ENCODE measurements at regions not wholly inside any gene's neighbourhood (a gene's known extent, or its start where the extent isn't known, plus 50 kb on each side); places are given as distances from the start of the nearest gene placed in this dataset.
"Not testable (repeated sequence)": the region's sequence is repeated elsewhere in the genome, so short reads cannot be mapped to it uniquely, and the experiment has no call there.

DNA sequence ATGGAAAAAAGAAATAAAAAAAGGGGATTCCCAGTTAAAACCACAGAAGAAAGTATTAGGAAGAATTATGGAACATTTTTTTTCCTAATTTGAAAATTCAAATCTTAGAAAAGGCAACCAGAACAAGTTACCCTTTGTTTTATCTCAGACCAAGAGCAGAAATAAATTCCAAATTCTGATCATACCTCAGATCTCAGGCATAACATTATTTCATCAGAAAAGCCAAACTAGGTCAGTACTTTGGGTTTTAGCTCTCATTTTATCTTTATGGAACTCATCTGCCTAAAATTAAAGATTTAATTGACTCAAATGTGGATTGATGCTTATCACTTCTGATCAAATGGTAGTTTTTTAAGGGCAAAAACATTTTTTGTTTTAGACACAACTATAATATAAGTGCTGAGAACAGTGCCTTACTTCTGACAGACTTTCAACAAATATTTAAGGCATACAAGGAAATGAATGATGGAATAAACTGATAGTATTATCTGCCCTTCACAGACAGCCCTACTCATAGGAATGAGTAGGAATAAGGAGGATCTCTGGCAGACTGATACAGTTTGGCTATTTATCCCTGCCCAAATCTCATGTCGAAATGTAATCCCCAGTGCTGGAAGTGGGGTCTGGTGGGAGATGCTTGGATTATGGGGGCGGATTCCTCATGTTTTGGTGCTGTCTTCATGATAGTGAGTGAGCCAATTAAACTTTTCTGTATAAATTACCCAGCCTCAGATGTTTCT is 245.3 kb upstream of the PITX2 start:
- H3K27ac ChIP-seq (ENCODE audit: low read depth in 2 of 2, low read length in 1 of 2), result no peak overlapping the region
- 71 to 75% methylated on average over 2 of the region's 2 CpGs for WGBS, 2 donors
- H3K36me3 ChIP-seq (ENCODE audit: control insufficient read depth in 2 of 2, insufficient read depth in 2 of 2, low read length in 1 of 2), result no peaks in the 10 kb centered on the region
- H3K9me3 ChIP-seq (ENCODE audit: control insufficient read depth in 2 of 2, insufficient read depth in 1 of 2, low read depth in 1 of 2, low read length in 1 of 2), result no peaks in the 10 kb centered on the region
- H3K4me3 ChIP-seq (ENCODE audit: low read depth in 1 of 2, low read length in 2 of 2), result no peak overlapping the region
- no peaks in the 10 kb centered on the region for H3K4me1 ChIP-seq (ENCODE audit: control insufficient read depth in 2 of 2, insufficient read depth in 2 of 2, low read length in 1 of 2)
- no peaks in the 10 kb centered on the region for H3K27me3 ChIP-seq (ENCODE audit: control insufficient read depth in 1 of 2, insufficient read depth in 2 of 2, low read length in 2 of 2)

DNA sequence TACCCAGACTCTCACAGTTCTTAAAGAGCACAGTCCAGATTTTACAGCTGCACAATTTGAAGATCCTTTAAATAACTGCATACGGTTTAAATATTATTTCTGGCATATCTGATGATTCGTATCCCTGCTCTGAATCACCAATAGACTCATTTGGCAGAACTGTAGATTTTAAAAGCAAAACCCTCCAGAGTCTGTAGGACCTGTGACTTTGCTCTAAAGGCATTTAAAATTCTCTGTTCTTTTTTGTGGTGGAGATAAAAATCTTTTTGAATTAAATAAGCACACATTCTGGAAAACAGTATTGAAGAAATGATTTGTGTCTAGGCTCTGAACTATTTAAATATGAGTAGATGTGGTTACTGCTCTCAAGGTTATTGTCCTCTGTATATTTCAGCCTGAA is 246.2 kb upstream of the PITX2 start:
- Histone ChIP-seq H3K36me3 (ENCODE audit: control insufficient read depth in 2 of 2, insufficient read depth in 2 of 2, low read length in 1 of 2) (no peaks in the 10 kb centered on the region), H3K27ac (ENCODE audit: low read depth in 2 of 2, low read length in 1 of 2) (no peak overlapping the region), H3K4me1 (ENCODE audit: control insufficient read depth in 2 of 2, insufficient read depth in 2 of 2, low read length in 1 of 2) (no peaks in the 10 kb centered on the region), H3K27me3 (ENCODE audit: control insufficient read depth in 1 of 2, insufficient read depth in 2 of 2, low read length in 2 of 2) (no peaks in the 10 kb centered on the region), H3K9me3 (ENCODE audit: control insufficient read depth in 2 of 2, insufficient read depth in 1 of 2, low read depth in 1 of 2, low read length in 1 of 2) (no peaks in the 10 kb centered on the region), H3K4me3 (ENCODE audit: low read depth in 1 of 2, low read length in 2 of 2) (no peak overlapping the region)
- 28 to 30% methylated on average over 2 of the region's 2 CpGs for WGBS, 2 donors

DNA sequence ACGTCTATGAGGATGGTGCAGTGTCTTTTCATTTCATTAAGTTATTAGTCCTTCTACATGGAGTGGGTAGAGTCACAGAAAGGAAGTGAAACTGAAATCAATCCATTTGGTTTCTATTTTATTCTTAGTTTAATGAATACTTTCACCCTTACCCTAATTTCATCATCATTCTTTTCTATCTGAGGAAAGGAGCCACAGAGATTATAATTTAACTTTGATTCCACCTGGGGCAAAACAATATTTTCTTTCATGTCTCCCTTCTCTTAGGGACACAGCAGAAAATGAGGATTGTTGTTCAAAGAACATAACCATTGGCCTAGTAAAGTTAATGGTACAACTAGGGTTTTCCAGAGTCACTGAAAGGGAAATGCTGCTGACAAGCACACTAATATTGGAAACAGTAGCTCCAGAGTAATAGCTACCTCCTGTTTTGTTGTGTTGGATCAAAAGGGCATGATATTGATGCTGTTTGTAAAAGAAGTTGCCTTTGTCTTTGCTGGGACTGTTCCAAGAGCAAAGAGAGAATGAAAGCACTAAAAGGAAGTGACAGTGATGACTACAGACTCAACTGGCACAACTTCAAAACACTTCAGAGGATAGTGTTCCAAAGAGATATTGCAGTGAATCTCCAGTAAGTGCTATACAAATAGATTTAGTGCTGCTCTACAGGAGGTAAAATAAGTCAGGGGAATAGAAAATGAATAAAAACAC is 247.1 kb upstream of the PITX2 start:
- H3K4me3 ChIP-seq (ENCODE audit: low read depth in 1 of 2, low read length in 2 of 2), result no peak overlapping the region
- H3K4me1 ChIP-seq (ENCODE audit: control insufficient read depth in 2 of 2, insufficient read depth in 2 of 2, low read length in 1 of 2), result no peaks in the 10 kb centered on the region
- WGBS, 2 donors, result 52 to 60% methylated on average over 1 of the region's 1 CpG
- H3K36me3 ChIP-seq (ENCODE audit: control insufficient read depth in 2 of 2, insufficient read depth in 2 of 2, low read length in 1 of 2), result no peaks in the 10 kb centered on the region
- H3K9me3 ChIP-seq (ENCODE audit: control insufficient read depth in 2 of 2, insufficient read depth in 1 of 2, low read depth in 1 of 2, low read length in 1 of 2), result no peaks in the 10 kb centered on the region
- no peaks in the 10 kb centered on the region for H3K27me3 ChIP-seq (ENCODE audit: control insufficient read depth in 1 of 2, insufficient read depth in 2 of 2, low read length in 2 of 2)
- no peak overlapping the region for H3K27ac ChIP-seq (ENCODE audit: low read depth in 2 of 2, low read length in 1 of 2)

GRCh38 chr4:110876214-110876613 is 253.3 kb upstream of the PITX2 start:
- not testable (repeated sequence) for H3K9me3 ChIP-seq (ENCODE audit: control insufficient read depth in 2 of 2, insufficient read depth in 1 of 2, low read depth in 1 of 2, low read length in 1 of 2); H3K27ac ChIP-seq (ENCODE audit: low read depth in 2 of 2, low read length in 1 of 2); H3K4me1 ChIP-seq (ENCODE audit: control insufficient read depth in 2 of 2, insufficient read depth in 2 of 2, low read length in 1 of 2); H3K36me3 ChIP-seq (ENCODE audit: control insufficient read depth in 2 of 2, insufficient read depth in 2 of 2, low read length in 1 of 2); H3K27me3 ChIP-seq (ENCODE audit: control insufficient read depth in 1 of 2, insufficient read depth in 2 of 2, low read length in 2 of 2); H3K4me3 ChIP-seq (ENCODE audit: low read depth in 1 of 2, low read length in 2 of 2)
- 75 to 87% methylated on average over 17 of the region's 18 CpGs for WGBS, 2 donors

GRCh38 chr4:110876866-110877265 is 254.0 kb upstream of the PITX2 start:
- no peak overlapping the region for H3K27ac ChIP-seq (ENCODE audit: low read depth in 2 of 2, low read length in 1 of 2)
- no peak overlapping the region for H3K4me3 ChIP-seq (ENCODE audit: low read depth in 1 of 2, low read length in 2 of 2)
- H3K27me3 ChIP-seq (ENCODE audit: control insufficient read depth in 1 of 2, insufficient read depth in 2 of 2, low read length in 2 of 2), result no peaks in the 10 kb centered on the region
- H3K4me1 ChIP-seq (ENCODE audit: control insufficient read depth in 2 of 2, insufficient read depth in 2 of 2, low read length in 1 of 2), result no peaks in the 10 kb centered on the region
- no peaks in the 10 kb centered on the region for H3K36me3 ChIP-seq (ENCODE audit: control insufficient read depth in 2 of 2, insufficient read depth in 2 of 2, low read length in 1 of 2)
- WGBS, 2 donors, result 64 to 83% methylated on average over 1 of the region's 1 CpG
- H3K9me3 ChIP-seq (ENCODE audit: control insufficient read depth in 2 of 2, insufficient read depth in 1 of 2, low read depth in 1 of 2, low read length in 1 of 2), result no peaks in the 10 kb centered on the region

- H3K27ac ChIP-seq (ENCODE audit: low read depth in 2 of 2, low read length in 1 of 2), result no peak overlapping the region
- no peaks in the 10 kb centered on the region for H3K36me3 ChIP-seq (ENCODE audit: control insufficient read depth in 2 of 2, insufficient read depth in 2 of 2, low read length in 1 of 2)
- H3K4me3 ChIP-seq (ENCODE audit: low read depth in 1 of 2, low read length in 2 of 2), result no peak overlapping the region
- no peaks in the 10 kb centered on the region for H3K27me3 ChIP-seq (ENCODE audit: control insufficient read depth in 1 of 2, insufficient read depth in 2 of 2, low read length in 2 of 2)
- H3K4me1 ChIP-seq (ENCODE audit: control insufficient read depth in 2 of 2, insufficient read depth in 2 of 2, low read length in 1 of 2), result no peaks in the 10 kb centered on the region
- no peaks in the 10 kb centered on the region for H3K9me3 ChIP-seq (ENCODE audit: control insufficient read depth in 2 of 2, insufficient read depth in 1 of 2, low read depth in 1 of 2, low read length in 1 of 2)
- WGBS, 2 donors, result 63 to 77% methylated on average over 2 of the region's 2 CpGs
These were observed 255.0 kb upstream of the PITX2 start for GRCh38 chr4:110877778-110878370.

DNA sequence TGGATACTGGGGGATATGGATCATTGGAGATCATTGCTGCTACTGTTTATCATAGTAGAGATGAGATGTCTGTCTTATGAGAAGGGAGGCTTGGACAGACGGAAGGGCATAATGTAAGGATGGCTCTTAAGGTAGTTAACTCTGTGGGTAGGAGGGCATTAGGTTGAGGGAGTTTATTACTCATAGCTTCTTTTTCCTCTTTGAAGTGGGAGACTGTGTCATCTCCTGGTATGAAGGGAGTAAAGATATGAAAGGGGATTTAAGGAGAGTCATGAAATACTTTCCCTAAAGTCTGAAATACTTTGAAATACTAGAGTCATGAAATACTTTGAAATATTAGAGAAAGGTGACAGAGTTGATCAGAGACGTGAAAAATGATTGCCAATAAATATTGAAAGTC is 255.5 kb upstream of the PITX2 start:
- Histone ChIP-seq H3K4me3 (ENCODE audit: low read depth in 1 of 2, low read length in 2 of 2) (no peak overlapping the region), H3K27ac (ENCODE audit: low read depth in 2 of 2, low read length in 1 of 2) (no peak overlapping the region), H3K4me1 (ENCODE audit: control insufficient read depth in 2 of 2, insufficient read depth in 2 of 2, low read length in 1 of 2) (no peaks in the 10 kb centered on the region), H3K36me3 (ENCODE audit: control insufficient read depth in 2 of 2, insufficient read depth in 2 of 2, low read length in 1 of 2) (no peaks in the 10 kb centered on the region), H3K9me3 (ENCODE audit: control insufficient read depth in 2 of 2, insufficient read depth in 1 of 2, low read depth in 1 of 2, low read length in 1 of 2) (no peaks in the 10 kb centered on the region), H3K27me3 (ENCODE audit: control insufficient read depth in 1 of 2, insufficient read depth in 2 of 2, low read length in 2 of 2) (no peaks in the 10 kb centered on the region)
- WGBS, 2 donors, result 79 to 87% methylated on average over 2 of the region's 2 CpGs

GRCh38 chr4:110878956-110879355 is 256.1 kb upstream of the PITX2 start:
- H3K9me3 ChIP-seq (ENCODE audit: control insufficient read depth in 2 of 2, insufficient read depth in 1 of 2, low read depth in 1 of 2, low read length in 1 of 2), result no peaks in the 10 kb centered on the region
- H3K4me3 ChIP-seq (ENCODE audit: low read depth in 1 of 2, low read length in 2 of 2), result no peak overlapping the region
- H3K27me3 ChIP-seq (ENCODE audit: control insufficient read depth in 1 of 2, insufficient read depth in 2 of 2, low read length in 2 of 2), result no peaks in the 10 kb centered on the region
- no peaks in the 10 kb centered on the region for H3K4me1 ChIP-seq (ENCODE audit: control insufficient read depth in 2 of 2, insufficient read depth in 2 of 2, low read length in 1 of 2)
- 83% methylated on average over 3 of the region's 3 CpGs for WGBS, 2 donors
- H3K36me3 ChIP-seq (ENCODE audit: control insufficient read depth in 2 of 2, insufficient read depth in 2 of 2, low read length in 1 of 2), result no peaks in the 10 kb centered on the region
- no peak overlapping the region for H3K27ac ChIP-seq (ENCODE audit: low read depth in 2 of 2, low read length in 1 of 2)

DNA sequence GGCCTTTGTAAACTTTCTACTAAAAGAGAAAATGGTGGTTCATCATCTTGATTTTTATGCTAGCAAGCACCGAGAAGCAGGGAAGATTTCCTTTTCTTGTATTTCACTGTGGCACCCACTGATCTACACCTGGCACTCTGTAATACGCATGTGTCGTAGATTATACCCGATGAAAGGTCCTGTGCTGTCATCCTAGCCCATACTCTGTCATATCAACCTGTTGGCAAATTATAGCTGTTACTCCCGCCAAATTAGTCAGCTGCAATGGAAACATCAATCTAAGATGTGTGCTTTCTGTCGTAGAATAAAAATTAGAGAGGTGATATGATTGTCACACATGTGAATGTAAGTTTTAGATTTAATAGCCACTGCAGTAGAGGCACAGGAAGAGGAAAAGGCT is 263.4 kb upstream of the PITX2 start:
- H3K27me3 ChIP-seq (ENCODE audit: control insufficient read depth in 1 of 2, insufficient read depth in 2 of 2, low read length in 2 of 2), result no peaks in the 10 kb centered on the region

More for the DNA sequence above, 263.4 kb upstream of the PITX2 start:
- Histone ChIP-seq H3K27ac (ENCODE audit: low read depth in 2 of 2, low read length in 1 of 2) (no peak overlapping the region), H3K36me3 (ENCODE audit: control insufficient read depth in 2 of 2, insufficient read depth in 2 of 2, low read length in 1 of 2) (no peaks in the 10 kb centered on the region), H3K4me3 (ENCODE audit: low read depth in 1 of 2, low read length in 2 of 2) (no peak overlapping the region), H3K9me3 (ENCODE audit: control insufficient read depth in 2 of 2, insufficient read depth in 1 of 2, low read depth in 1 of 2, low read length in 1 of 2) (no peaks in the 10 kb centered on the region), H3K4me1 (ENCODE audit: control insufficient read depth in 2 of 2, insufficient read depth in 2 of 2, low read length in 1 of 2) (no peaks in the 10 kb centered on the region)
- WGBS, 2 donors, result 82 to 88% methylated on average over 6 of the region's 6 CpGs
